LoVo (cell line): ENCODE measurements at regions not wholly inside any gene's neighbourhood (a gene's known extent, or its start where the extent isn't known, plus 50 kb on each side); places are given as distances from the start of the nearest gene placed in this dataset.

Experiments
- DNase-seq: peaks from one replicate; pipeline ENCODE4 v3.0.0-alpha.2; 2016; ENCODE audit warnings: low spot score

GRCh38 chr13:83216479-83217245 is 665.6 kb downstream of the SLITRK1 start:
- DNase-seq: no peak

GRCh38 chr13:83215627-83216026 is 666.6 kb downstream of the SLITRK1 start:
- DNase-seq: no peak

GRCh38 chr13:83214452-83214851 is 667.8 kb downstream of the SLITRK1 start:
- no peak for DNase-seq

- DNase-seq: no peak
These were observed 671.0 kb downstream of the SLITRK1 start for GRCh38 chr13:83211301-83211700.

- DNase-seq: no peak
These were observed 677.4 kb downstream of the SLITRK1 start for GRCh38 chr13:83204886-83205285.

- no peak for DNase-seq
These were observed 680.8 kb downstream of the SLITRK1 start for GRCh38 chr13:83201506-83201905.

- no peak for DNase-seq
These were observed 685.0 kb downstream of the SLITRK1 start for GRCh38 chr13:83197316-83197715.

- no peak for DNase-seq
These were observed 692.3 kb downstream of the SLITRK1 start for GRCh38 chr13:83190020-83190419.

GRCh38 chr13:83184819-83185218 is 697.5 kb downstream of the SLITRK1 start:
- no peak for DNase-seq

GRCh38 chr13:83184150-83184475 is 698.2 kb downstream of the SLITRK1 start:
- no peak for DNase-seq

GRCh38 chr13:83183439-83184149 is 698.7 kb downstream of the SLITRK1 start:
- DNase-seq: no peak

- no peak for DNase-seq
These were observed 699.4 kb downstream of the SLITRK1 start for GRCh38 chr13:83182845-83183244.

GRCh38 chr13:83178008-83178407 is 704.3 kb downstream of the SLITRK1 start:
- no peak for DNase-seq

- no peak for DNase-seq
These were observed 713.7 kb downstream of the SLITRK1 start for GRCh38 chr13:83168590-83168989.

GRCh38 chr13:83167203-83167602 is 715.1 kb downstream of the SLITRK1 start:
- DNase-seq: no peak

GRCh38 chr13:83166550-83166949 is 715.7 kb downstream of the SLITRK1 start:
- DNase-seq: no peak

GRCh38 chr13:83162493-83162892 is 719.8 kb downstream of the SLITRK1 start:
- no peak for DNase-seq

- no peak for DNase-seq
These were observed 728.4 kb downstream of the SLITRK1 start for GRCh38 chr13:83153848-83154247.

GRCh38 chr13:83151308-83151660 is 731.0 kb downstream of the SLITRK1 start:
- DNase-seq: no peak

GRCh38 chr13:83150616-83151307 is 731.5 kb downstream of the SLITRK1 start:
- DNase-seq: no peak

GRCh38 chr13:83136660-83137059 is 745.6 kb downstream of the SLITRK1 start:
- no peak for DNase-seq

GRCh38 chr13:83125791-83126190 is 756.5 kb downstream of the SLITRK1 start:
- no peak for DNase-seq

GRCh38 chr13:83121896-83122295 is 760.4 kb downstream of the SLITRK1 start:
- DNase-seq: no peak
